Muscle of leg (tissue), 3 donors: ENCODE measurements at regions not wholly inside any gene's neighbourhood (a gene's known extent, or its start where the extent isn't known, plus 50 kb on each side); places are given as distances from the start of the nearest gene placed in this dataset.

Experiments
- DNase-seq: peaks from one replicate; pipeline ENCODE4 v3.0.0; 2013
- H3K27ac ChIP-seq: one replicate; pipeline ENCODE4 v1.5.1; 2013; ENCODE audit warnings: mild to moderate bottlenecking, low read length, control low read depth
- H3K27me3 ChIP-seq: one replicate; pipeline ENCODE4 v1.6.1; 2013; ENCODE audit warnings: low read length; ENCODE audit not compliant: control insufficient read depth, insufficient read depth
- H3K36me3 ChIP-seq: one replicate; pipeline ENCODE4 v1.6.1; 2013; ENCODE audit warnings: low read length; ENCODE audit not compliant: control insufficient read depth, insufficient read depth
- H3K4me1 ChIP-seq: one replicate; pipeline ENCODE4 v1.6.1; 2013; ENCODE audit warnings: low read length; ENCODE audit not compliant: control insufficient read depth, insufficient read depth
- H3K4me3 ChIP-seq: one replicate; pipeline ENCODE4 v1.5.1; 2013; ENCODE audit warnings: low read length, control low read depth
- H3K9me3 ChIP-seq: replicated peaks from 2 replicates; pipeline ENCODE4 v1.6.1; 2013; ENCODE audit warnings: low read depth, low read length; ENCODE audit not compliant: control insufficient read depth
- WGBS: methylation state at CpG from one replicate; pipeline ENCODE4 v1.1.5; 2013; ENCODE audit warnings: missing lambda C conversion rate; ENCODE audit not compliant: insufficient coverage; 5-methylcytosine and 5-hydroxymethylcytosine counted together

- H3K36me3 ChIP-seq: no peaks in the 10 kb centered on the region
- H3K27me3 ChIP-seq: no peaks in the 10 kb centered on the region
- peaks cover 9% of the 10 kb centered on the region for H3K4me1 ChIP-seq
- H3K27ac ChIP-seq: peak overlapping the region; percentile 38
- no peaks in the 10 kb centered on the region for H3K9me3 ChIP-seq
- no CpG with 5 or more reads among the region's 5 CpGs for WGBS
- peak; percentile 73 for DNase-seq
- no peak overlapping the region for H3K4me3 ChIP-seq
These were observed 82.0 kb upstream of the ESRRG start for GRCh38 chr1:216805233-216805632.

- Histone ChIP-seq H3K4me1 (peaks cover 9% of the 10 kb centered on the region), H3K4me3 (no peak overlapping the region), H3K36me3 (no peaks in the 10 kb centered on the region), H3K9me3 (no peaks in the 10 kb centered on the region), H3K27ac (no peak overlapping the region), H3K27me3 (no peaks in the 10 kb centered on the region)
- WGBS: 56% methylated on average over 5 of the region's 7 CpGs
- no peak for DNase-seq
These were observed 80.9 kb upstream of the ESRRG start for GRCh38 chr1:216804111-216804510.

GRCh38 chr1:216794586-216794985 lies 71.4 kb upstream of the ESRRG start:
- no peak overlapping the region for H3K4me3 ChIP-seq
- H3K9me3 ChIP-seq: no peaks in the 10 kb centered on the region
- no peaks in the 10 kb centered on the region for H3K4me1 ChIP-seq
- no peak overlapping the region for H3K27ac ChIP-seq
- DNase-seq: peak; percentile 52
- no peaks in the 10 kb centered on the region for H3K27me3 ChIP-seq
- H3K36me3 ChIP-seq: no peaks in the 10 kb centered on the region

GRCh38 chr1:216793973-216794372 lies 70.7 kb upstream of the ESRRG start:
- H3K27ac ChIP-seq: no peak overlapping the region
- peak; percentile 89 for DNase-seq
- no peaks in the 10 kb centered on the region for H3K27me3 ChIP-seq

GRCh38 chr1:216793303-216793702 lies 70.1 kb upstream of the ESRRG start:
- DNase-seq: no peak
- Histone ChIP-seq H3K36me3 (no peaks in the 10 kb centered on the region), H3K9me3 (no peaks in the 10 kb centered on the region), H3K4me1 (no peaks in the 10 kb centered on the region), H3K27me3 (no peaks in the 10 kb centered on the region), H3K27ac (no peak overlapping the region), H3K4me3 (no peak overlapping the region)

More at GRCh38 chr1:216793973-216794372, 70.7 kb upstream of the ESRRG start:
- 31% methylated on average over 2 of the region's 4 CpGs for WGBS
- H3K4me1 ChIP-seq: no peaks in the 10 kb centered on the region
- H3K4me3 ChIP-seq: no peak overlapping the region
- H3K9me3 ChIP-seq: no peaks in the 10 kb centered on the region
- no peaks in the 10 kb centered on the region for H3K36me3 ChIP-seq

GRCh38 chr1:216788671-216789070 lies 65.4 kb upstream of the ESRRG start:
- WGBS: 100% methylated on average over 1 of the region's 1 CpG
- DNase-seq: no peak
- Histone ChIP-seq H3K4me3 (no peak overlapping the region), H3K27ac (no peak overlapping the region), H3K27me3 (no peaks in the 10 kb centered on the region), H3K36me3 (no peaks in the 10 kb centered on the region), H3K9me3 (no peaks in the 10 kb centered on the region), H3K4me1 (peaks cover 3% of the 10 kb centered on the region)

- peak overlapping the region; percentile 45 for H3K27ac ChIP-seq
- no peaks in the 10 kb centered on the region for H3K27me3 ChIP-seq
- 67% methylated on average over 3 of the region's 4 CpGs for WGBS
- H3K4me3 ChIP-seq: no peak overlapping the region
- peak; percentile 65 for DNase-seq
- H3K4me1 ChIP-seq: peaks cover 3% of the 10 kb centered on the region
- H3K36me3 ChIP-seq: no peaks in the 10 kb centered on the region
- no peaks in the 10 kb centered on the region for H3K9me3 ChIP-seq
These were observed 62.5 kb upstream of the ESRRG start for GRCh38 chr1:216785737-216786136.

- Histone ChIP-seq H3K4me3 (no peak overlapping the region), H3K27ac (peak overlapping the region; percentile 45)
These were observed 62.0 kb upstream of the ESRRG start for GRCh38 chr1:216785221-216785620.

GRCh38 chr1:216779686-216780085 lies 56.5 kb upstream of the ESRRG start:
- no peak overlapping the region for H3K27ac ChIP-seq
- DNase-seq: no peak
- no peaks in the 10 kb centered on the region for H3K36me3 ChIP-seq
- no peaks in the 10 kb centered on the region for H3K27me3 ChIP-seq
- no peaks in the 10 kb centered on the region for H3K4me1 ChIP-seq
- H3K4me3 ChIP-seq: no peak overlapping the region
- no peaks in the 10 kb centered on the region for H3K9me3 ChIP-seq

More at GRCh38 chr1:216785221-216785620, 62.0 kb upstream of the ESRRG start:
- 73% methylated on average over 2 of the region's 3 CpGs for WGBS
- no peaks in the 10 kb centered on the region for H3K9me3 ChIP-seq
- DNase-seq: no peak
- H3K4me1 ChIP-seq: peaks cover 3% of the 10 kb centered on the region
- no peaks in the 10 kb centered on the region for H3K36me3 ChIP-seq
- H3K27me3 ChIP-seq: no peaks in the 10 kb centered on the region

- H3K4me3 ChIP-seq: no peak overlapping the region
- DNase-seq: no peak
- WGBS: no CpG with 5 or more reads among the region's 1 CpG
These were observed 55.5 kb upstream of the ESRRG start for GRCh38 chr1:216778737-216779136.

GRCh38 chr1:216777148-216777547 lies 53.9 kb upstream of the ESRRG start:
- WGBS: no CpG with 5 or more reads among the region's 5 CpGs
- Histone ChIP-seq H3K27me3 (no peaks in the 10 kb centered on the region), H3K4me1 (no peaks in the 10 kb centered on the region), H3K4me3 (no peak overlapping the region), H3K9me3 (no peaks in the 10 kb centered on the region), H3K27ac (no peak overlapping the region), H3K36me3 (no peaks in the 10 kb centered on the region)
- no peak for DNase-seq

More at GRCh38 chr1:216778737-216779136, 55.5 kb upstream of the ESRRG start:
- no peaks in the 10 kb centered on the region for H3K27me3 ChIP-seq
- H3K4me1 ChIP-seq: no peaks in the 10 kb centered on the region
- H3K9me3 ChIP-seq: no peaks in the 10 kb centered on the region
- H3K27ac ChIP-seq: no peak overlapping the region
- no peaks in the 10 kb centered on the region for H3K36me3 ChIP-seq
